GM21786 (cell line): ENCODE measurements at regions not wholly inside any gene's neighbourhood (a gene's known extent, or its start where the extent isn't known, plus 50 kb on each side); places are given as distances from the start of the nearest gene placed in this dataset.
A peak's percentile ranks its signal among the peaks of the same experiment; 100 is the strongest.

ENCODE experiments used
- ATAC-seq: cut with Tn5 transposase; IDR thresholded peaks from one replicate; pipeline ENCODE4 v1.9.1; 2021; ENCODE audit not compliant: unreplicated experiment

DNA sequence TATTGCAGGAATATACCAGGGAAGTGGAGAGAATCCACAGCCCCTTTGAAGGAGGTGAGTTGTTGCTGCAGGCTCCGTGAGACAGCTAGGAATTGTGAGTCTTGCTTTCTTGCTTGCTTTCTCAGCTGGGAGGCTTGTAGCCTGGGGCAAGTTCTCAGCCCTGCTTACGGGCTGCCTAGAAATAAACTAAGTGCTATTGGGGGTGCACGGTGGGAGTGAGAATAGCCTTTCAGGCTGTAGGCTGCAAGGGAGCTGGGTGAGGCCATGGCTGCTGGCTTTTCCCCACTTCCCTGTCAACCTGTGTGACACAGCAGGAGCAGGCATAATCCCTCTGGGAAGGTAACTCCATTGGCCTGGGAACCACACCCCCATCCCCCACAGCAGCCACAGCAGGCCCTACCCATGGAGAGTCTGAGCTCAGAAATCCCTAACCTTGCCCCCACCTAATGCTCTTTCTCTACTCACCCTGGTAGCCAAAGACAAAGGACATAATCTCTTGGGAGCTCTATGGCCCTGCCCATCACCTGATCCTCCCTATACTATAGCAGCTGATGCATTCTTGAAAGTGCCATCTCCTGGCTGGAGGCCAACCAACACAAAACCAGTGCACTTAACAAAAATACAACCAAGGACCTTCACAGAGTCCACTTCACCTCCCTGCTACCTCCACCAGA, 113.0 kb downstream of the MMRN1 start:
- ATAC-seq, result no peak

DNA sequence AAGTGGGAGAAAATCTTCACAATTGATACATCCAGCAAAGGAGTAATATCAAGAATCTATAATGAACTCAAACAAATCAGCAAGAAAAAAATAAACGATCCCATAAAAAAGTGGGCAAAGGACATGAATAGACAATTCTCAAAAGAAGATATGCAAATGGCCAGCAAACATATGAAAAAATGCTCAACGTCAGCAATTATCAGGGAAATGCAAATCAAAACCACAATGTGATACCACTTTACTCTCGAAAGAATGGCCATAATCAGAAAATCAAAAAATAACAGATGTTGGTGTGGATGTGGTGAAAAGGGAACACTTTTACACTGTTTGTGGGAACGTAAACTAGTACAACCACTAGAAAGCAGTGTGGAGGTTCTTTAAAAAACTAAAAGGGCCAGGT, 114.3 kb upstream of the CCSER1 start:
- no peak for ATAC-seq

DNA sequence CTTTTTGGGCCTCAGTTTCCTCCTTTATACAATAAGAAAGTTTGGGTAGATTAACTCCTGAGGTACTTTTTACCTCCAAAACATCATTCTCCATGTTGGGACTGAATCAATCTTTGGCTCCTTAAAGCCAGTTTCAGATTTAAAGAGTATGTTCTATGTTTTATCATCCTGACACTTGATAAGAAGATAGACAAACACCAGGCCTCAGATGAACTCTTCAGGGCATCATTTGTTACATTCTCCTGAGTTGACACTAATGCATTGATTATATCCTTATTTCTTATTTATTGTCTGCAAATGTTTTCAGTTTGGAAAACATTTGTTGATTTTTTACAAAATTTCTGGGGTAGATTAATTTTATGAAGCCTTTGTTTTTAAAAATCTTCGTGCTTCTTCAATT, 102.7 kb upstream of the CCSER1 start:
- ATAC-seq, result no peak

DNA sequence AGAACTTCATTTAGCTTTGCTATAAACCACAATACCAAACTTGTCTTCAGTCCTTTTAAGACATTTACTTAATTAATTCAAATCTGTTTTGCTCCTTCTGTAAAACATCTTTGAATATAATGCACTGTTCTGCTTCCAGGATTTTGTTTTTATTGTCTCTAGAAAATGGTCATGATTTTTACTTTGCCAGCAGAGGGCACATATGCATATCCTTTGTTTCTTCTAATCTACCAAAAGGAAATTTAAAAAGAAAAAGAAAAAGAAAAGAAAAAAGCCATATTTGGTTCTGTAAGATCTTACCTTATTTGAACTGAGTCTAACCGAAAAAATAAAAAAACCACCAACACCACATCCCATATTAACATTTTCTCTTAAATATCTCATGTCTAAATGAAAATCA, 101.9 kb upstream of the CCSER1 start:
- ATAC-seq, result no peak

DNA sequence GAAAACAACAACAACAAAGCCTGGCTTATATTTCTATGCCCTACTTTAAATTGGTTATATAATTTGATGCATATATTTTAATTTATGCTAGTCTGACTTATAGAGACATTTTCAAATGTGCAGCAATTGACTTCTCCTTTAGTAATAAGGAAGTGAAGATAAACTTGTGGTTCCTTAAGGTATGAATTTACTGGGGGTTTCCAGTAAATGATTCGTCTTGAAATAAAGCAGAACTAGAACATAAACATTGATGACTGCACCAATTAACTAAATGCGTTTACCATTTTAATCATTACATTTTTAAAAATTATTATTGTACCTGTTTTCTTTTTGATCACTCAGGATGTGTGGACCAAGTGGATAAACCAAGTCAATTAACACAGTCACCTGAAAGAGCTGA, 99.6 kb upstream of the CCSER1 start:
- peak; percentile 95 for ATAC-seq

DNA sequence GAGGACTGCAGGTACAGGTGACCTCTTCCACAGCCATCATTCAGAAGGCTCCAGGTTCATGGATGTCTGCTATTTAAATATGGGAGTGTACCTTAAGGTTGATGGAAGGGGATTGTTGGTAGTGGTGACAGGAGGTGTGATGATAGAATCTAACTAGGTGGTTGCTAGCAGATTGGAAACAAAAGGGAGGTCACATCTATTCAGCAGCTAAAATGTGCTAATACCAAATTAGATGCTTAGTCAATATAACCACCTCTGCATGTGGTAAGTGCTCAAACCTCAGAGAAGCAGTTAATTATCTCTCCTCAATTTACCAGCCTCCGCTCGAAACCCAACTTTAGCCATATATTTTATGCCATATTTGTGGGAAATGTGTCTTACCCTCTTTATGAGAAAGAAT, 98.7 kb upstream of the CCSER1 start:
- ATAC-seq, result no peak

DNA sequence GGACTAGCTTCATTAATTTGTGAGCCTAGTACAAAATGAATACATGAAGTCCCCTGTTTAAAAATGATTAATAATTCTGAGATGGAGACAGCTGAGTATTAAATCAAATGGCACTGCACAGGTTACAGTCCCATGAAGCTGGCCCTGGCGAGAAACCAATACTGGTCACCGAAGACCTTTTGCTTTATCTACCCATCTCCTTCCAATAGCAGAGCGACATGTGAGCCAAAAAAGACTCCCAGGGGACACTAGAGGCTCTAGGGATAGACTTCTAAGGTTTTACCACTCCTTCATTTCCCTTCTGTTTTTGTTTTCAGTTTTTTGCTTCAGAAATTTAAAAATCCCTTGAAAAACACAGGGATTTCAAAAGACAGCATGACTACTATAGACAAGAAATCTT, 97.0 kb upstream of the CCSER1 start:
- no peak for ATAC-seq

DNA sequence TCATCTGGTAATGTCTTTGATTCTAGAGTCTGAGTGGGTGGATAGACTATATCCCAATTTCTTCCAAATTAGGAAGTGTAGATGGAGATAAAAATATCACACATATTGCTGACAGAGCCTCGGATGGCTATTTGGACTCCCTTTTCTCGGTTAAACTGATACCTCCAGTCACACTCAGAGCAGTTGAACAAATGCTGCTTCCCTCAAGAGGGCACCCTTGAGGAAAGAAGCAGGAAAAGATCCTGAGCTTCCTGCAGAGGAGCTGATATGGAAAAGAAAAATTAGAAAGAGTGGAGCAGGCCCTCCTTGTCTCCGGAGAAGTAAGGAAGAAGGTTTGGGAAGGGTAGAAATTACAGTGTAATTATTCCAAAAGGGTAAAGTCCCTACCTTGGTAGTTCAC, 96.2 kb upstream of the CCSER1 start:
- no peak for ATAC-seq

DNA sequence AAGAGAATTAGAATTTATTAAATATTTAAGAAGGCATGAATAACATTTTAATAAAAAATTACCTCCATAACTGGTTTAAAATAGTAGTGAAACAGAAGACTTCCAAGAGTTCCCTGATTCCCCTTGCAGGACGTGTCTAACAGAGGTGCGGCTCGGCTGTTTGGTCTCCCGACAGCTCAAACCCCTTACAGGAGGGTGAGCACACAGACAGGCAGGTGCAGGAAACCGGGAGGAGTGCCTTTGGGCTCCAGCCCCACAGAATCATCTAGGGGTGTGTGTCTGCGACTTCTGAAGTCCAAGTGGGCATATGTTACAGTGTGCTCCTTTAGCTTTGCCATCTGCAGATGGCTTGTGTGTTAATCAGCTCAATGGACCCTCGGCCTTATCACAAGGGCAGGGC, 88.1 kb upstream of the CCSER1 start:
- ATAC-seq, result no peak

DNA sequence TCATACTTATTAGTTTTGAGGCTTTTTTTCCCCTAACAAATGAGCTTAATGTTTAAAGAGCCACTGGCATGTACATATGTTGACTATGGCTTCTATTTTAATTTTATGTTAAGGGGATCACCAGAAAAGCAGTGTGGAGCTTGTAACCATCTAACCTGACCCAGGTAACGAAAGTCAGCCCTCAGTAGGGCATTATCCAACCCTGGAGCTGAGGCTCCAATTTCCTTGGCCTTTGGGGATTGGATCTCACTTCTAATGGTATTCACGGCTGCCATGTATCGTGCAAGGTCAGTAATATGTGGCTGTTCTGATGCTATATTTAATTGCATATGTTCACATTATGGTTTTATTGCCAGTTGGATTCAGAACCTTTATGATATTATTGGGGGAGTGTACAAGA, 75.2 kb upstream of the CCSER1 start:
- no peak for ATAC-seq

DNA sequence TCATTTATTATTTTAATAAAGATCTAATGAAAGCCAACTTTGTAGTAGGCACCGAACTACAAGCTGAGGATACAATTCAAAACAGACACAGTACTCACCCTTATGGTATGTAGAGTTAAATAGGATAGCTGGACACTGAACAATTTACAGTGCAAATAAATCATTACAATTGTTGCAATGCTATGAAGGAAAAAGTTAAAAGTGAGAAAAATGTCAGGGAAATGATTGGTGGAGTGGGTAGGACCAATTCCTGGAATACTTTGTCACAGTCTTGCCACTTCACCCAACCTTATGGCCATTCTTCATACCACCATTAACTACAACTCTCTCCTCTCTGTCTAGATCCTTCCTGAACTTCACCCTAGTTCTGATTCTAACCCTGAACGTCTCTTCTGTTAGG, 70.1 kb upstream of the CCSER1 start:
- ATAC-seq, result no peak

DNA sequence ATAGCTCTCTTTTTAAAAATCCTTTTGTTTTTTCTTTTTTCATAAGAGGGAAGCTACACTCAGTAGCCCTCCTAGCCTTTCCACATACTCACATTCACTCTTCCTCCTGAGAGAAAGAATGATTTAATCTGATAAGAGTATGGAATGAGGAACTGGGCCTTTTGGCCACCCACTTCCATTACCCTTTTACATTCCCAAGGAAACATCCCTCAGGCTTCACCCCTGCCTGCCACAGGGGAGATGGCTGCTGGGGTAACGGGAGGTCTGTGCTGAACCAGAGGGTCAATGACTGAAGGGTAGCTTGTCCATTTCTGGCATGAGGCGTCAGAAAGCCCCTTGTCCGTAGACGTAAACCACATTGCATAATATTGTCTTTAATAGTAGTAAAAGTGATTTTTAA, 67.2 kb upstream of the CCSER1 start:
- ATAC-seq, result no peak

DNA sequence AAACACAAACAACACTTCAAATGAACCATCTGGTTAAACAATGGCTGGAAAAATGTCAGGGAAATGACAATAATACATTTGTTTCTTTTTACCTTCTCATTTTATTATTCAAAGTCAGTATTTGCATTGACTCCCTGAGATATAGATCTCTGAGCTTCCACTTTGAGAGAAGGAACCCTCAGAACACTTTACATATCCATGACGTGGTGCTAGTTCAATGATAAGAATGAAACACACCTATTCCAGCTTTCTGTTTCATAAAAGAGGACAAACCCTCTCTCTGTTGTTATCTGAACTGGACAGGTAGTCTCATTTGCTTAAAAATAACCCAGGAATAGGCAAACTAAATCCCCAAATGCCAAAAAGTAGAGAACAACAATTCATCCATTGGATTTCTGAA, 65.3 kb upstream of the CCSER1 start:
- no peak for ATAC-seq

DNA sequence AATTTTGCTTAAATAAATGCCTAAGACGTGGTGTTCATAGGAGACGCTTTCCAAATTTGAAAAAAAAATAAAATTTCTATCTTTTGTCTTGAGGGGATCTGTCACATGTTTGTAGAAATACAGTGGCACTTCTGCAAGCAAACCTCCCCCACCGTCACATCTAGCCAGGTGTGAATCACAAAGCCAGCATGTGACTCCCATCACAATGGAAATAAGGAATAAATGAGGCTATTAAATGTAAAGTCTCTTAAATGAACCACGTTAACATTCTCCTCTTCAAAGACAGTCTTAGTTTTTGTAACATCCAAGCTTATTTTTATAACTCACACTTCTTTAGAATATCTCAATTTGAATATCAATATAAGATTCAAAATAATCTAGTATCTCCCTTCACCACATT, 63.0 kb upstream of the CCSER1 start:
- no peak for ATAC-seq

DNA sequence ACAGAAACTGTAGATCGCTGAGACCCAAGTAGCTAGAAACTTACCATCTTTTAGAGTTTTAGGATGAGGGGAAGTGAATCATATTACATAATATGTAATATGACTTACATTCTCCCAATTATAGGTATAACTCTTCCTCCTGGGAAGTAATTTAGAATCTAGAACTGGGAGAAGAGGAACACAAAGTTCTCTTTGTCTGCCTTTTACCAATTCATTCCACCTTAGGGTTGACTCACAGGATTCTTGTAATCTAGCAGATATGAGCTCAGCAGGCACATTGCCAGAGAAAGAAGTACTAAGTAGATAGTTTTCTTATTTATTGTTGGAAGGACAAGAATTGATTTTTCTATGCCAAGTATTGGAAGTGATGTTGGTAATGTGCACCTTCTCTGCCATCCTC, 58.0 kb upstream of the CCSER1 start:
- ATAC-seq, result no peak

DNA sequence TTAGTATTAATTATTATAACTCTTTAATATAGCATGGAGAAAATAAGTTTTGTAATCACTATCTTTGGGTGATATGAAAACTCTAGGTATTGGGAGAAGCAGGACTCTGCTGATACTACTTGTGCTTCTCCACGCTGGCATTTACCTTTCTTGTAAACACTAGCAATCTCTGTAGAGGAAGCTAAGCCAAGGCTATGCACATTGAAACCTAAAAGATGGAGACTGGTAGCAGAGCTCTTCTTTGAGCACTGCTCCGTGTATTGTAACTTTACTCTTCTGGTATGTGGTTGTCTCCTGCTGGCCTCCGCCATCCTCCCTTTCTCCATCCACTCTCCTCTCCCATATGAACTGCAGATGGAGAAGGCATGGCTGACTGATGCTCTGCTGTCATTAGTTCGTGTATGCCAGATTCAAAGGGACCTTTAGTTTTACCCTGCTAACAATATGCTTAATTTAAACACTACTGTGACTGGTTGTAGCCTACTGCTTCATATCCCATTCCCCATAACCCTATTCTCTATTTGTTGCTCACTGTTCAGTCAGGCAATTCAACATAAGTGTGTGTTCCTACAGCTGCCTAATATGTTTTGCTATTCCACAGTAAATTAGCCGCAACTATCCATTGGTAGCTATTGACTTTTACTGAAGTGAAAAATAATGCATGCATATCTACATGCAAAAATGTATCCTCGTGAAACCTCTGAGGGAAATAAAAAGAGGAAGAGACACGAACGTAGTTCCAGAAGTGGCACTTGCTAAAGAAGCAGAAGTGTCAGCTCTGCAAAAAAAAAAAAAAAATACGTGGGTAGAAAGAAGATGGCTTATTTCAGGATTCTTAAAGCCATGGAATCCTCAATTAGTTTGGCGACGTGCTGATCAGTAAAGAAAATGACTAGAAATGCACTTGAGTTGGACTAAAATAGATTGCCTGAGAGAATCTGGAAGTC, 55.6 kb upstream of the CCSER1 start:
- peak; percentile 63 for ATAC-seq

DNA sequence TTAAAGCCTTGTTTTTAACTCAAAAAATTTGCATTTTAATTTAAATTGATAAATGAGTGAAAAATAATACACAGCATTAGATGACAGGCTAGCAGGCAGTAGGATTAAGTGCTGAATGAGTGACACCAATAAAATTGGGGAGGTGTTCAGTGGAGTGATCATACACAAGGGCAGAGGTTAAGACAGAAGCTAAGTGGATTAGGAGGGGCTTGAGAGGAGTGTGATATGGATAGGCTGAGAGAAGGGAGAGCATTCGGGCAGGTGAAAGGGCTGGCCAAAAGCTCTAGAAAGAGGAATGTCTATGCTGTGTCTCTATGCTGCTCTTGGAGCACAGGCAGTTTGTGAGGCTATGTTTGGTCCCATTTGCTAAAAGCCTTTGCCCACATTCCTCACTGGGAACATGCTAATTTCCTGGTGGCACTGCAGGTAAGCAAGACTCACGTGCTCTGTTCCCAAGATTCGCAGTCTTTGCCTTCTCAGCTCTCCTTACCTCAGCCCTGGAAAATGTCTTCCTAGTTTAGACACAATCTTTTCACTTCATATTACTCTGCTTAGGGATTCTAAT, 52.8 kb upstream of the CCSER1 start:
- no peak for ATAC-seq
